GM04503 (cell line): ENCODE measurements at regions not wholly inside any gene's neighbourhood (a gene's known extent, or its start where the extent isn't known, plus 50 kb on each side); places are given as distances from the start of the nearest gene placed in this dataset.

Experiments used
- DNase-seq: peaks from one replicate; pipeline ENCODE4 v3.0.0-alpha.2; 2012; ENCODE audit warnings: low read depth

DNA sequence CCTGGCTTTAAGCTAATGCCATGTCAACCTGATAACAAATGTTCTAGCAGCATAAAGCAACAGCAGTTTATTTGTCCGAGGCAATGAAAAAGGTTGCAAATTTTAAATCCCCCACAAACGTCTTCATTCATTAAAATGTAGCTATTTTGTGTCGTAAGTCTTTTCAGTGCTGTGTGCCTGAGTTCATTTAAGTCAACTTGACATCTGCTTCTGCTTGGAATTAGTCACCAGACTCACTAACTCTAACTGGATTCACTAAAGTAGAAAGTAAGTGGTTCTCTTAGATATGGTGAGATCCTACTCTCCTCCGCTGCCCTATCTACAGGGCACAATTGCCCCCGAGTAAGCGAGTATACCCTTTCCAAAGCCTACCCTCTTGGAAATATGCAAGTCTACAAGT lies 118.4 kb upstream of the CHRM3 start:
- no peak for DNase-seq

DNA sequence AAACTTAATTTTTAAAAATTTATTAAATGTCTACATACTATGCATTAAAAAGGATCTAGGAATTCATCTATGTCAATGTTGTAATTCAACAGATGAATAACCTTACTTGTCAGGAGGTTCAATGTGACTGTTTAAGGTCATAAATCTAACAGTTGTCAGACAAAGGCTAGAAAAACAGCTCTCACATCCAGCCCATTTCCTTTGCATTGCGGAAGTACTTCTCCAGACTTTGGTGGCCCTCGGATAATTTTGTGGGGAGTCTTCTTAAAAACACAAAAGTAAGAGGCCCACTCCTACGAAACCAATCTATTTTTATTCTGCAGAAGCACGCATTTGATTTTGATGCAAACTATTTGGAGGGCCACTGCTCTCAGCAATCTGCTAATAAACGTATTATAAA lies 122.6 kb upstream of the CHRM3 start:
- no peak for DNase-seq

DNA sequence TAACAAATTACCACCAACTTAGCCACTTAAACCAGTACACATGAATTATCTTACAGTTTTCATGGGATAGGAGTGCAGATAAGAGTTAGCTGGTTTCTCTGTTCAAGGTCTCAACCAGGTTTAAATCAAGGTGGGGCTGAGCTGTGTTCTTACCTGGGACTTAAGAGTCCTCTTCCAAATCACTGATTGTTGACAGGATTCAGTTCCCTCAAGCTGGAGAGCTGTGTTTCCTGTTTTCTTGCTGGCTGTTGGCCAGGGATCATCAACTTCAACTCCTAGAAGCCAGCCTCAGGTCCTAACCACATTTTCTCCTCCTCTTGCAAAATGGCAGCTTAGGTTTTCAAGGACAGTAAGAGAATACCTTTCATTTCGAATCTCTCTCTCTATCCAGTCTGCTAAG lies 123.8 kb upstream of the CHRM3 start:
- no peak for DNase-seq

DNA sequence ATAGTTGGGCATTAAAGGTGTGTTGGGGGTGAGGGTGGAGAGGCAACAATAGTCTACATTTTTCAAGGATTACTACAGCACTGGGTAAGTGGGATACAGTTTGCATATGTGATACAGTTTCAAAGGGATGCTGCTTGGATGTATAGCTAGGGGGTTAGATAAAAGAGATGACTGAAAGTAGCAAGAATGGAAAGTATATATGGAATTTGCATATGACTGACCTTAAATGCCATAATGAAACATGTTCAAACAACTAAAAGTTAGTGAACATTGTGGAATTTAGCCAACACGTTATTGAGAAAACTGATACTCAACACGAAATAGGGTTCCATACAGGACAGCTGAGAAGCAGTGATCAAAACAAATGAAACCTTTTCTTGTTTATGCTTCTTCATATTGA lies 124.8 kb upstream of the CHRM3 start:
- no peak for DNase-seq

DNA sequence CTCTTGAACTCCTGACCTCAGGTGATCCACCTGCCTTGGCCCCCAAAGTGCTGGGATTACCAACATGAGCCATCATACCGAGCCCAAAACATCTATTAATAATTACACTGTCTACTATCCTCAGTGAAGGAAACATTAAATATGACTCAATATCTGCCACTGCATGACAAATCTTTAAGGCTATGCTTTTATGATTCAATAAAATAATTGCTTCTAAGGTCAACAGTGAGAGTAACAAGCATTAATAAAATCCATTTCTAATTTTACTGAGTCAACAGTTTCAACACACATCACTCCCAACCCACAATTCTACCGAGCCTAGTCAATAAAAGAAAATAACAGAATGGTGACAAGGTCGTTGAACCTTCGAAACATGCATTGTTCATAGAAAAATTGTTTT lies 125.5 kb upstream of the CHRM3 start:
- DNase-seq, result no peak

DNA sequence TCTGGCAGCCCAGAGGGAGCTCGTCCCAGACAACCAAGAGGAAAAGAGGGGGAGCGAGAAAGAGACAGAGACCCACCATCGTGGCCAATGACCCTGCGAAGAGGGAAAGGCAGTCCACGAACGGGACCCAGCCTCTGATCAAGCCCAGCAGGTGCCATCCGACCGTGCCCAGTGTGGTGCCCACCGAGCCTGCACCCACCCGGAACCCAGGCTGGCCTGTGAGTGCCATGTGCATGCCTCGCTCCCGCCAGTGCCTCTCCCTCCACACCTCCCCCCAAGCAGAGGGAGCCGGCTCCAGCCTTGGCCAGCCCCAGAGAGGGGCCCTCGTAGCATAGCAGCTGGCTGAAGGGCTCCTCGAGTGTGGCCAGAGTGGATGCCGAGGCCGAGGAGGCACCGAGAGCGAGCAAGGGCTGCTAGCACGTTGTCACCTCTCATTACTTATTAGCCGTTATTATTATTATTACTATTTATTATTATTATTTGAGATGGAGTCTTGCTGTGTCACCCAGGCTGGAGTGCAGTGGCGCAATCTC lies 130.7 kb upstream of the CHRM3 start:
- no peak for DNase-seq

DNA sequence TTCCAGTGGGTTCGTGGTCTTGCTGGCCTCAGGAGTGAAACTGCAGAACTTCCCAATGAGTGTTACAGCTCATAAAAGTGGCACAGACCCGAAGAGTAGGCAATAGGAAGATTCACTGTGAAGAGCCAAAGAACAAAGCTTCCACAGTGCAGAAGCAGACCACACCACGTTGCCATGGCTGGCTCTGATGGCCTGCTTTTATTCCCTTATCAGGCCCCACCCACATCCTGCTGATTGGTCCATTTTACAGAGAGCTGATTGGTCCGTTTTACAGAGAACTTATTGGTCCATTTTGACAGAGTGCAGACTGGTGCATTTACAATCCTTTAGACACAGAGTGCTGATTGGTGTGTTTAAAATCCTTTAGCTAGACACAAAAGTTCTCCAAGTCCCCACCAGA lies 131.4 kb upstream of the CHRM3 start:
- DNase-seq, result no peak

DNA sequence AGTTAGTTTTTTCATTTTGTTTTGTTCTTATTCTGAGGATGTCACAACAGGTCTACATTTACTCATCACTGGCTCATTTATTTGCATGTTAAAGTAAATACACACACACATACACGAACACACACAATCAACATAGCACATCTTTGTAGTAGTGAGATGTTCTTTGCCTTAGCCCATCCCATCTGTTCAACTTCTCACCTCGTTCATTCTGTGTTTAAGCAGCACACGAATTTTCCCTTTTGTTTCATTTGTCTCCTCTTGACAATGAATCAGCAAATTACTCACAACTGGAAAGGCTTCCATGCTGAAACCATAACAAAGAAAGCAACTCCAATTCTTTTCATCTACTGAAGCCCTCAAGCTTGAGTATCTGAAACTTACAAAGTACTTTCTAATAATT lies 133.3 kb upstream of the CHRM3 start:
- no peak for DNase-seq

DNA sequence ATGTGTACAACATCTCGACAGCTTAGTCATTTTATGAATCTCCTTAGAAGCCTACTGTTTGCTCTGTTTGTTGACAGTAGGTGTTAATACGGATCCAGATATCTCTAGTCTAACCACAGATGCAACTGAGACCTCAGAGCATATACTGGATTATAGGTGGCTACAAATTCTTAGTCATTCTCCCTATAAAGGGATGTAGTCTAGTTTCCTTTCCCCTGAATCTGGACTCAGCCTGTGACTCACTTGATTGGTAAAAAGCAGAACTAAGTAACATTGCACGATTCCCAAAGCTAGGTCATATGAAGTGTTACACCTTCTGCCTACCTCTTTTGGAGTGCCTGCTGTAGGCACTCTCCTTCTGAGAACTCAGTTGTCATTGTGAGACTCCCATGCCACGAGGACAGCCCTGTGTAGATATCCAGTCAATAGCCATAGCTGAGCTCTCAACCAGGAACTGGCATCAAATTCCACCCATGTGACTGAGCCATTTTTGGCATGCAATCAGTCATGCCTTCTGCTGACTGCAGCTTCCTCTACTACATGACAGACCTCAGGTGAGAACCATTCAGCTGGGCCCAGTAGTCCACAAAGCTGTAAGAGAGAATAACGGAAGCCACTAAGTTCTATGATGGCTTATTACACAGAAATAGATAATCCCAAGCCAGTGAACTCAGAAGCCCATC lies 135.9 kb upstream of the CHRM3 start:
- no peak for DNase-seq

DNA sequence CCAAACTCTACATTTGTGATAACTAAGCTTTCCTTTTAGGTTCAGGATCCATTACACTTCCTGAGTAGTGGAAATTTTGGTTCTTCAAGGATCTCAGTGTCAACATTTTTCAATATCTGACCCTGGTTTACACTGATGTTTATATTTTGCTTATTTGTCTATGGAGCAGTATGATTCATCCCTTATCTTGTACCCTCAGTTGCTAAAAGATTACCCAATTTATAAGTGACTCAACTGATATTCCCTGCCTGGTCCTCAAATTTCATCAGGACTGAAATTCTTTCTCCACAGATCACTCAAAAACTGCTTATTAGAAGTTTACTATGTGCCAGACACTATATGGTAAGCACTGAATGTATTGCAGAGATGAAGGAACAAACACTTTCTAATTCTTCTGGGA lies 139.1 kb upstream of the CHRM3 start:
- no peak for DNase-seq

DNA sequence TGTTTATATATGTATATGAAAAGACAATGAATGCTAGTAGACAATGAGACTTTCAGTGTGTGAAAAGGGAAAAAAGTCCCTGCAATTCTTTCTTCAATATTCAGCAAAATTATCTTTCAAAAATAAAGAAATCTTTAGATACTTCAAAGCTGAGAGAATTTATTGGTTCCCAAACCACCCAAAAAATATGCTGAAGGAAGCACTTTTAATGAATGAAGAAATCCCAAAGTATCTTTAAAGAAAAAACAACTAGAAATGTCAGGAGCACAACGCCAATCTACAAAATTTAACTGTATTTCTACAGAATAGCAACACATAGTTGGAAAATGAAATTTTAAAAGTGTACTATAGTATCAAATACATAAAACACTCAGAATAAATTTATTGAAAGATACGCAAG lies 142.3 kb upstream of the CHRM3 start:
- no peak for DNase-seq

DNA sequence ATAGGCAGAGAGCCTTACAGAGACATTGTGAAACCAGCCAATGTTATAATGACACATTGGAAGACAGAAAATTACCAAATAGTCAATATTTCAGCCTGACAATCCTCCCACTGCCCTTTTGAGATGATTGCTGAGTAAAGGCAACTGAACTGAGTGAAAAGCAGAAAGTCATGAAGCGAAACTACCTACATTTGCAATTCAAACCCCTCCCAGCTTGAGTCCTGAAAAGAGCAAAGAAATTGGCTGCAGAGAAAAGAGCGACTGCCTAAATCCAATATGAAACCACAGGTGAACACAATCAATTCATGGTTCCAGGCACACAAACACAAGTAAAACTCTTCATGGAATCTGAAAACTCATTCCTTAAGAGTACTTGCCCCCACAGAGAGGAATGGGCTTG lies 143.4 kb upstream of the CHRM3 start:
- DNase-seq, result no peak

DNA sequence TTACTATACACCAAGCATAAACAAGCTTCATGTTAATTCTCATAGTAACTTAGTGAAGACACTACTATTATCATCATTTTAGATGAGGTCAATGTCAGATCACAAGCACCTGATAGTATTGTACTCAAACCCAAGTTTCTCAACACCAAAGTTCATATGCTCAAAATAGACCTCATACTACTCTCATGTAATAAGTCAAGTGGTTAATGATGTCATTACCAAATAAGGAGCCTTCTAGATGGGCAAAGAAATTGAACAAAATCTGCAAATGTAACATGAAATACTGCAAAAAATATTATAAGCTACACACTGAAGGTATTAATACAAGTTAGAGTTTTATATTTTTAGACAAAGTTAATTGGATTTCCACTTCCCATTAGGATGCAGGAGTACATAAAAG lies 144.0 kb upstream of the CHRM3 start:
- no peak for DNase-seq

DNA sequence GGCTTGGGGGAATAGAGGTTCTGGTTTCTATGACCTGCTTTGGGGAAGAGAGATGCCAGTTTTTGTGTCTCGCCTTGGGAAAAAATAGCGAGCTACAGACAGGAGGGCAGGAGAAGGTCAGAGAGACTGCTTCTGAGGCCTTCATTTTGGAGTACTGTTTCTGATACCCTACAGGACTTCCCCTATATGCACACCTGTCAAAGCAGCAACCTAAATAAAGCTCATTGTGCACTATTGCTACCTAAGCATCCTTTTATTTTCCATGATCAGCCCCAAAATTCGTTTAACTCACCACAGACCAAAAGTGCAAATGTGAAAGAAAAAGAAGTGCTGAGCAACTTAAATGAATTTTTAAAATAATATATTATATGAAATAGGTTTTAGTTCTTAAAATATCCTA lies 145.6 kb upstream of the CHRM3 start:
- no peak for DNase-seq

DNA sequence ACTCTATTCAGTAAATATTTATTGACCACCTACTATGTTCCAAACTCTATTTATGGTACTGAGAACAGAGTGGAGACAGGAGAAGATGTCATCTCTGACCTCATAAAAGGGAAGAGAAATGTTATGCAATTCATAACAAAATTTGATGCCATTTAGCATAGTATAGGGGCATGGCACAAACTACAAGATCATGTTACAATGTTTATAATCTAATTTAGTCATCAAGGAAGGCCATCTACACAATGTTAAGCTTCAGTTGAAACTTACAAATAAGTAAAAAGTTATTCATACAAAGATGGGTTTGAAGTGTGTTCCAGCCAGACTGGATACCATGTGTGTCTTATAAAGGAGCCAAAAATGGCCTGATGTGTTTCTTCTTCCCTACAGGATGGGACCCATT lies 146.8 kb upstream of the CHRM3 start:
- DNase-seq, result no peak

DNA sequence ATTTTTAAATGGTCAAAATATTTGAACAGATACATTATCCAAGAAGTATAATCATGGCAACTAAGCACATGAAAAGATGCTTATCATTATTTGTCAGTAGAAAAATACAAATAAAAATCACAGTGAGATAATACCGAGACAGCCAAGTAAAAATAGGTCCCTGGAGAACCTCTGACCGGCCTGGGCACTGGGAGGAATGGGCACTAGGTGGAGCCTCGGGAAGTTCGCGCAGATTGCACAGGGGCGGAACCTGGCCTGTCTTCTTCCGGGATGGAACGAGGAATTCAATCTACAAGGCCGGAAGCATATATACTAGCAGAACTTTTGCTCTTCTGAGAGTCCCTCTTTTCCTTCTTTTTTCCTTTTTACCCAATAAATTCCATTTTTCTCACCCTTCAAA lies 148.5 kb upstream of the CHRM3 start:
- DNase-seq, result no peak

DNA sequence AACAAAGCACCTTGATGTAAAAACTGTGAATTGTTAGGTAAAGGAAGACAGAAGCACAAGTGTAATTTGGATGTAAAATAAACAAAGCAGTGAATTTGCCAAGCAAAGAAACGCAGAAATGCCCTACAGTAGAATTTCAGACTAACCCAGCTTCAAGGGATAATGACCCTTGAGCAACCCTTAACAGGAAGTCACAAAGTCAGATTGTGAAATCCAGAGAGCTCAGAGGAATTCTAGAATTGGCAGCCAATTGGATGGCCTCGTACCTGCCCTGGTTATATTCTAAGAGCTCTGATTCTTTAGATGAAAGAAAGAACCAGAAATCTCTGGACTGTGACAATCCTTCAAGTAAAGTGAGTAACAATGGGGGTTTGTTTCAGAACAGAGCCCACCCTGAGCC lies 152.7 kb upstream of the CHRM3 start:
- no peak for DNase-seq

DNA sequence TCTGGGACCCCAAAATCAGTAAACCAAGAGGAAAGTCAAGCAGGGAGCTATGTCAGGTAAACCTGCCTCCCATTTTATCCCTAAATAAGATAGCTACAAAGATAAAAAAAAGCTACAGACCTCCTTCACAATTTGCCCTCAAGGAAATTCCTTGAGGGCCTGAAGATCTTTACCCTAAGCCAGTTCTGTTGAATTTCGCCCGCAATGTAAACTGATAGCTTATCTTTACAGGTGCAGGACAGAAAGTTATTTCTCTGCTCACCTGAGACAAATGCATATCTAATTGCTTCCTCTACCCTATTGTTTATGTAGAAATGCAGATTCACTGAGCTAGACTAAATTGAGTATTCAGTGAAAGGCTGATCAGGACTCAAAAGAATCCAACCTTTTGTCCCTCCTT lies 153.4 kb upstream of the CHRM3 start:
- DNase-seq, result no peak

DNA sequence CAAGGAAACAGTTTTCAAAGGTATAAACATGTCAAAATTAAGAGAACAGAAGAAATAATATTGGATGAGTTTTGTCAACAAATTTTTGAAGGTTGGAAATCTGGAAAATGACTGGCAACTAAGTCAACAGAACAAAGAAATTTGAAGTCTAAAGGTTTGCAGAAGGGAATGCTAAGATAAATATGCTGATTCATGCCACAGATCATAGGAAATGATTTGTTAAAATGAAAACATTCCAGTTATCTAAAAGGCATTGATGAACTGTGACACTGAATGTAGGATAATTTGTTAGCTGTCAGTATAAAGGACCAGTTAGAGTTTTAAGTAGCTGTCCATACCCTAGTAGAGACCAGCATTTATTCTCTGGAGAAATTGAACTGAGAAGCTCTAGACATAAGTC lies 157.9 kb upstream of the CHRM3 start:
- DNase-seq, result no peak

DNA sequence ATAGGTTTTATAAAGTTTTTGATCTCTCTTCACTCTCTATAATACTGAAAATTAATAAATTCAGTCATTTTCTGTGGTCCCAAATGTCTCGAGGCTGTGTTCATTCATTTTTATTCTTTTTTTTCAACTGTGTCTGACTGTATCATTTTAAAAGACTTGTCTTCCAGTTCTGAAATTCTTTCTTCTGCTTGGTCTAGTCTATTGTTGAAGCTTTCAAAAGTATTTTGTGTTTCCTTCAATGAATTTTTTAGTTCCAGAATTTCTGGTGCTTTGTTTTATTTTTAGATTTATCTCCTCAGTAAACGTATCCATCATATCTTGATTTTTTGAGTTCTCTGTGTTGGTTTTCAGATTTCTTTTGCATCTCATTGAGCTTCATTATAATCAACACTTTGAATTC lies 161.0 kb upstream of the CHRM3 start:
- DNase-seq, result no peak

DNA sequence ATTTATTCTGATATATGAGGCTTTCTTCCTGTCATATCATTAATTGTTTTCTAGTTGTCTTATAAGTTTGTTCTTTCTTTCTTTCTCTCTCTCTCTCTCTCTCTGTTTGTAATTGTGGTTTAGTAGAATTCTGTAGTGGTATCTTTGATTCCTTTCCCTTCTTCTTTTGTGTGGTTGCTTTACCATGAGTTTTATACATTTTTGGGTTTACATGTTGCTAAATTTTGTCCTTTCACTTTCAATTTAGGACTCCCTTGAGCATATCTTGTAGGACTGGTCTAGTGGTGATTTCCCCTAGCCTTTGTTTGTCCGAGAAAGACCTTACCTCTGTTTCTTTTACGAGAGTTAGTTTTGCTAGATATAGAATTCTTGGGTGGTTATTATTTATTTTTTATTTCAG lies 162.3 kb upstream of the CHRM3 start:
- no peak for DNase-seq

DNA sequence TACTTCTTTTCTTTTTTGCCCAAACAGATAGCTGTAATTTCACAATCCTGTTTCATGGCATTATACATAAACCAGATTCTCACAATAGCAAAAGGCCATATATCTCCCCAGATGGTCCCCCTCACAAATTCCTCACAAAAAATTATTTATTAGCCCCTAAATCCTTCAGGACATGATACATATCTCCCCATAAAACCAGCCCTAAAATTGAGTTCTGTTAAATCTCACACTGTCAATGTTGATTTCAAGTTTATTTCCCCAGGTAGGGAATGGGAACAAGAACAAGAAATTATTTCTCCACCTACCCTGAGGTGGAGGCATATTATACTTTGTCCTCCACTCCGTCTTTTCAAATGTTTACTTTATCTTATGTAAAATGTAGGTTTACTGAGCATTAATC lies 163.4 kb upstream of the CHRM3 start:
- no peak for DNase-seq

DNA sequence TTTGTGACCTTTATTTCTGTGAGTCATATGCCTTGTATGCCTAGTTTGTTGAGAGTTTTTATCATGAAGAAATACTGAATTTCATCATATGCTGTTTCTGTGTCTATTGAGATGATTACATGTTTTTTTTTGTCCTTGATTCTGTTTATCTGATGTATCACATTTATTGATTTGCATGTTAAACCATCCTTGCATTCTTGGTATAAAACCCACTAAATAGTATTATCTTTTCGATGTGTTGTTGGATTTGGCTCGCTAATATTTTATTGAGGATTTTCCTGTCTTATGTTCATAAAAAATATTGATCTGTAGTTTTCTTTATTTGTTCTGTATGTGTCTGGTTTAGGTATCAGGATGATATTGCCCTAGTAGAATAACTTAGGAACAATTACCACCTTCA lies 164.7 kb upstream of the CHRM3 start:
- no peak for DNase-seq

DNA sequence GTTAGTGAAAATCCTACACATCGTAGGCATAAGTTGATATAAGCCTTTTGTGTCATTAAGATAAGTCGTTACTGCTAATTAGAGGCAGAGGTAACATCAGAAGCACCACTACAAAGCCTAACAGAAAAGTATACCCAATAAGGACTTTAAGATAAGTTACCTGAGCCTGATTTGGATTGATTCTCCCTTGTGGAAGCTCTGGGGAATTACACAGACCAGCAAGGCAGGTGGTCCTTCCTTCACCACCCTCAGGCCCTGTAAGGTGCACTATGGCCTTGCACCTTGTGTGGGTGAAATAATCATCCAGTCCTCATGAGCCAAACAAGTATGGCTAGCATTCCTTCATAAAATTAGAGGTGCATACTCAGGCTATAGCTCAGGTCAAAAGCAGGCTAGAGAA lies 166.7 kb upstream of the CHRM3 start:
- DNase-seq, result no peak

DNA sequence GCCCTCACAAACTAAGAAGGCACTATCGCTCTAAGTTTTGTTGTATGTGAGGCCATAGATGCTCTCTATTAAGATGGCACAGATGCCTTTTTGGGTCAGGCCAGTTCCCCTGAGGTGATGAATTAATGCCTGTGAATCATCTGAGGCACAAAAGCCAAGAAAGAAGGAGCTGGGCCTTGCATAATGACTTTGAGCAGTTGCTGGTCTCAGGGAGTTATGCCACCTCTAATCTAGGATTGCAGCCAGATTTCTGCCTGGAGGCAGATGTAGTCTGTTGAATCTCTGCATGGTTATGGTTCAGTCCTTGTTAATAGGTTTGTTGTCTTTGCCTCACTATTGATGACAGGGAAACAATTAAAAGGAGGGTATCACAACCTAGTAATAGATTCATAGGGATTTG lies 168.1 kb upstream of the CHRM3 start:
- no peak for DNase-seq
